GM06990 (cell line): ENCODE measurements at regions not wholly inside any gene's neighbourhood (a gene's known extent, or its start where the extent isn't known, plus 50 kb on each side); places are given as distances from the start of the nearest gene placed in this dataset.

Source experiments
- DNase-seq: peaks from one replicate; pipeline ENCODE4 v3.0.0-alpha.2; 2011; ENCODE audit not compliant: insufficient read length; ENCODE audit errors: extremely low read depth
- H3K27me3 ChIP-seq: replicated peaks from 2 replicates; pipeline ENCODE4 v1.6.0; 2011; ENCODE audit warnings: low read length; ENCODE audit not compliant: control insufficient read depth, insufficient read depth
- H3K36me3 ChIP-seq: 2 replicates; pipeline ENCODE4 v1.5.1; 2011; ENCODE audit warnings: low read length; ENCODE audit not compliant: control insufficient read depth, insufficient read depth
- H3K4me3 ChIP-seq: replicated peaks from 2 replicates; pipeline ENCODE4 v1.5.1; 2011; ENCODE audit warnings: low read depth, mild to moderate bottlenecking, control low read depth, low read length
- TF ChIP-seq, protein P1 (sequence below): IDR thresholded peaks from 2 replicates; pipeline ENCODE4 v1.5.1; 2011; ENCODE audit warnings: low read length, control low read depth, mild to moderate bottlenecking, inconsistent platforms; ENCODE audit not compliant: insufficient read depth, poor library complexity, severe bottlenecking

GRCh38 chr17:52390422-52390821, 231.9 kb upstream of the CA10 start:
- Histone ChIP-seq H3K4me3 (no peak overlapping the region), H3K27me3 (no peaks in the 10 kb centered on the region), H3K36me3 (no peaks in the 10 kb centered on the region)
- no peak for DNase-seq
- TF ChIP-seq, protein P1, sequence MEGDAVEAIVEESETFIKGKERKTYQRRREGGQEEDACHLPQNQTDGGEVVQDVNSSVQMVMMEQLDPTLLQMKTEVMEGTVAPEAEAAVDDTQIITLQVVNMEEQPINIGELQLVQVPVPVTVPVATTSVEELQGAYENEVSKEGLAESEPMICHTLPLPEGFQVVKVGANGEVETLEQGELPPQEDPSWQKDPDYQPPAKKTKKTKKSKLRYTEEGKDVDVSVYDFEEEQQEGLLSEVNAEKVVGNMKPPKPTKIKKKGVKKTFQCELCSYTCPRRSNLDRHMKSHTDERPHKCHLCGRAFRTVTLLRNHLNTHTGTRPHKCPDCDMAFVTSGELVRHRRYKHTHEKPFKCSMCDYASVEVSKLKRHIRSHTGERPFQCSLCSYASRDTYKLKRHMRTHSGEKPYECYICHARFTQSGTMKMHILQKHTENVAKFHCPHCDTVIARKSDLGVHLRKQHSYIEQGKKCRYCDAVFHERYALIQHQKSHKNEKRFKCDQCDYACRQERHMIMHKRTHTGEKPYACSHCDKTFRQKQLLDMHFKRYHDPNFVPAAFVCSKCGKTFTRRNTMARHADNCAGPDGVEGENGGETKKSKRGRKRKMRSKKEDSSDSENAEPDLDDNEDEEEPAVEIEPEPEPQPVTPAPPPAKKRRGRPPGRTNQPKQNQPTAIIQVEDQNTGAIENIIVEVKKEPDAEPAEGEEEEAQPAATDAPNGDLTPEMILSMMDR, result no peak

- no peak overlapping the region for H3K4me3 ChIP-seq
- no peaks in the 10 kb centered on the region for H3K36me3 ChIP-seq
- H3K27me3 ChIP-seq, result no peaks in the 10 kb centered on the region
- DNase-seq, result no peak
- TF ChIP-seq, protein P1, result no peak
These were observed 231.1 kb upstream of the CA10 start for GRCh38 chr17:52389632-52390031.

GRCh38 chr17:52388941-52389340, 230.4 kb upstream of the CA10 start:
- TF ChIP-seq, protein P1, result no peak
- Histone ChIP-seq H3K36me3 (no peaks in the 10 kb centered on the region), H3K27me3 (no peaks in the 10 kb centered on the region), H3K4me3 (no peak overlapping the region)
- no peak for DNase-seq

DNA sequence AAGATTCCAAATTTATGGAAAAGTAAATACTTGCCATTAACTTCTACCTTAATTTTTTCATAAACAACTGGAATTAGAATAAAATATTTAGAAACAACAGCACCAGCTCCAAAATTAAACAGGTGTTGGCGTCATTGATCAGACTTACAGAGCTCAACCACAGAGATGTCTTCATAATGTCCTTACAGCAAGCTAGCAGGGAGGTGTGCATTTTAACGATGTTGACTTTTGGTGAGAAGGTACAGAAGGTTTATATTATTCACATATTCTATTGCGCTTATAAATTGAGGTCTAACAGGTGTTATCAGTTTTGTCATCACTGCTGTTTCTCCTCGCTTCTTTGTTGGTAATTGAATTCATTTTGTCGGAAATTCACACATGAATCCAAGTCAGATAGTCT, 226.2 kb upstream of the CA10 start:
- no peaks in the 10 kb centered on the region for H3K36me3 ChIP-seq
- no peak for DNase-seq
- TF ChIP-seq, protein P1, result no peak
- no peak overlapping the region for H3K4me3 ChIP-seq
- no peaks in the 10 kb centered on the region for H3K27me3 ChIP-seq

DNA sequence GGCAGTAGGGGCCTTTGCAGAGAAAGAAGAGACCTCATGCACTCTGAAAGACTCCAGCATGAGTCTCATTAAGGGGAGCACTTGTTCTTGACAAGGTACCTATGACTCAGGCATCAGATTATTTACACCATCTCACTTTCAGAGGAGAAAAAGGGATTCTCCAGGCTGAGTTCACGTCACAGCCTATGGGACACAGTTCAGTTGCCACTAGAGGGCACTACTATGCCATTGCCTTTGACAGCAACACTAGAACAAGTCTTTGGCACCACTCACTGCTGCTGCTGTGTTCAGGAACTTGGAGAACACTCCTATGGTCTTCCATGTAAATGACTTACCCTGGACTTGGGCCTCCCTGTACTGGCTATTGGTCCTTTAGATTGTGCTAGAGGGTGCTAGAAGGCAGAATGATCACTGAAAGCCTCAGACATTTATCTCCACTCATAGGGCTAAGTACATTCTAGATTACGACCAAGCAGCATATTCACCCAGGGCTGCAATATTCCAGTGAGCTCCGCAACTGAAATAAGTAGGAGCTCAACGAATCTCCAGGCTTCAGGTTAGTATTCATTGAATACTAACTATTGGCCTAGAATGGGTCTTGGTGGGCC, 225.1 kb upstream of the CA10 start:
- Histone ChIP-seq H3K27me3 (no peaks in the 10 kb centered on the region), H3K4me3 (no peak overlapping the region), H3K36me3 (no peaks in the 10 kb centered on the region)
- no peak for DNase-seq
- TF ChIP-seq, protein P1, result peak; percentile 71

DNA sequence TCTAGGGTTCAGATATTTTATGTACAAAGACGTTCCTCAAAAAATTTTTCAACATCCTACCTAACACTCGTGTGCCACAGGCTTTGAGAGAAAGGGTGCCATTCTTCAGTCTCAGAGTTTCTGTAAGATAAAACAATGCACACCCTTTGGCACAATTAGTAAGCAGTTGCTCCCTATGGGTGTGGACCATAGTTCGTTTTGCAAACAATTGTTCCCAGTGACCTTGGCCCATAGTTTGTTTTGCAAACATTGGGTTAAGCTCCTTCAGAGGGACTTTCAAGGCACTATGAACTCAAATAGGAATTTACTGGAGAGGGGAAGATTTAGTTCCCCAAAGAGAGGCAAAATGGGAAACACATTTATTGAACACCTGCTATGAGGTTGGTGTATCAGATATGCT, 220.3 kb upstream of the CA10 start:
- no peak overlapping the region for H3K4me3 ChIP-seq
- H3K27me3 ChIP-seq, result no peaks in the 10 kb centered on the region
- TF ChIP-seq, protein P1, result no peak
- DNase-seq, result no peak
- no peaks in the 10 kb centered on the region for H3K36me3 ChIP-seq
